ENCODE measurements at regions not wholly inside any gene's neighbourhood (a gene's known extent, or its start where the extent isn't known, plus 50 kb on each side); places are given as distances from the start of the nearest gene placed in this dataset.

DNA sequence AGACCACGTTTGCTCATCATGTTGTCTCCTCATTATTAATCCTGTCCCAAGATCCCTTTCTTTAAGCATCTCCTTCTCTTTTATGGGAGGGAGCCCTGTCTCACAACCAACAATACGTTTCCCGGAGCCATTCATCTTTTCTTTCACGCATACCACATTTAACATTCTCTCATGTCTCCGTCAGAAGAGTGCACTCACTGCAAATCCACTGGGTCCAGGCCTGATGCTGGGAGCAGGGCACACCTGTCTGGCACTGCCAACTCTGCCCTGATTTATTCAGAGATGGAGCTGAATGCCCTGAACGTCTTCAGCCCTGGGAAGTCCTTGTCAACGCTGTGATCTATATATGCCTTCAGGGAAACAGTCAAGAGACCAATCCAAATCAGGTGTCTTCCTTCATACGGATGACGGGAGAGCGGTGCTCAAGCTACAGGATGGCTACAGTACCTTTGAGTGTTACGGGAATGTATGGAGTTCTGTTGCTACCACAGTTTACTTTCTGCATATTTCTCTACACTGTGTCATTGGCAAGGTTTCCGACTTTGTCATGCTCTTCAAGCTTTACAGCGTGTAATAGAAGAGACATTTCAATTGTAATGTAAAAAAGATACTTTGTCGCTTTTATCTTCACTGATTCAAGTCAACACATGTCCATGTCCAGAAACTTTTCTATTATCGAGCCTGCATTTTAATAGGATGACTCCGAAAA is 140.4 kb upstream of the SLITRK2 start:
- TF ChIP-seq, protein P1, sequence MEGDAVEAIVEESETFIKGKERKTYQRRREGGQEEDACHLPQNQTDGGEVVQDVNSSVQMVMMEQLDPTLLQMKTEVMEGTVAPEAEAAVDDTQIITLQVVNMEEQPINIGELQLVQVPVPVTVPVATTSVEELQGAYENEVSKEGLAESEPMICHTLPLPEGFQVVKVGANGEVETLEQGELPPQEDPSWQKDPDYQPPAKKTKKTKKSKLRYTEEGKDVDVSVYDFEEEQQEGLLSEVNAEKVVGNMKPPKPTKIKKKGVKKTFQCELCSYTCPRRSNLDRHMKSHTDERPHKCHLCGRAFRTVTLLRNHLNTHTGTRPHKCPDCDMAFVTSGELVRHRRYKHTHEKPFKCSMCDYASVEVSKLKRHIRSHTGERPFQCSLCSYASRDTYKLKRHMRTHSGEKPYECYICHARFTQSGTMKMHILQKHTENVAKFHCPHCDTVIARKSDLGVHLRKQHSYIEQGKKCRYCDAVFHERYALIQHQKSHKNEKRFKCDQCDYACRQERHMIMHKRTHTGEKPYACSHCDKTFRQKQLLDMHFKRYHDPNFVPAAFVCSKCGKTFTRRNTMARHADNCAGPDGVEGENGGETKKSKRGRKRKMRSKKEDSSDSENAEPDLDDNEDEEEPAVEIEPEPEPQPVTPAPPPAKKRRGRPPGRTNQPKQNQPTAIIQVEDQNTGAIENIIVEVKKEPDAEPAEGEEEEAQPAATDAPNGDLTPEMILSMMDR (IDR thresholded peaks at IDR 0.05), result no peak
- no peak for TF ChIP-seq POLR2A (IDR thresholded peaks at IDR 0.05)
- TF ChIP-seq EP300 (IDR thresholded peaks at IDR 0.05), result no peak

Measured in tibial nerve (tissue), 4 donors.